ENCODE measurements at regions not wholly inside any gene's neighbourhood (a gene's known extent, or its start where the extent isn't known, plus 50 kb on each side); places are given as distances from the start of the nearest gene placed in this dataset.

DNA sequence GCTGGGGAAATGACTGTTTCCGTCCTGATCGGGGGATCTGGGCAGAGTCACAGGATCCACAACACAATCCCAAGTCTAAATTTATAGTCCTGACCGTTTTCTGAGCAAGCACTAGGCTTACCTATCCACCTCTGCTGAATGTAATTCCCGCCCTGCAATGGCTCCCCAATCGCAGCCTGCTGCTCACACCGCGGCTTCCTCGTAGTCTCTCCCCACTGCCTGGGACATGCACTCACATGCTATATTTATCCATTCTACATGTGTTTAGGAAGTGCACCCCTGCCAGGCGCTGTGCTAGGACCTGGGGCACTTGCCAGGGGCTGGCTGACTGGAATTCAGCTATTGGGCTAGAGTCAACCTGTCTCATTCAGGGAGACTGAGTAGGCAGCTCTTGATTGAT is 246.6 kb upstream of the CSF3R start:
- no peak for DNase-seq

DNA sequence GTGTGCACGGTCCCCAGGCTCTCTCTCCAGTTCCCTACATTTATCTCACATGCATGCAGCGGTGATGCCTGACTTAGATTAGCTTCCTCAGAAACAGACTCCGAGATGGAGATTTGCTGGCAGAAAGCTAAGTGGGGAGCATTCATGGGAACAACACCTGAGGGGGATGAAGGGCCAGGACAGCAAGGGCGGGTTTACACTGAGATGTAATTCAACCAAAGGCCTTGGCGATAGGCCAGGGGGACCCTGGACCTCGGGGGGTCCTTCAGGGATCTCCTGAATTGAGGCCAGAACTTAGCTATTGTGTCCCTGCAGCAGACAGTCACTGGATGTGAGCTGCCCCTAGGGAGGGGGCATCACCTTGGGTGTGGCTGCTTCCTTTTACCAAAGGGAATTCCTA is 246.1 kb upstream of the CSF3R start:
- intact Hi-C loops (cut with DNase I) = no loop called here
- ATAC-seq (no peak), DNase-seq (no peak)
- H3K9me3 ChIP-seq = no peaks in the 10 kb centered on the region
- H3K27me3 ChIP-seq (ENCODE audit: low read depth) = peaks cover 12% of the 10 kb centered on the region
- no peak overlapping the region for H3K27ac ChIP-seq
- H3K36me3 ChIP-seq = no peaks in the 10 kb centered on the region
- no peak overlapping the region for H3K4me3 ChIP-seq
- TF ChIP-seq, protein P1, sequence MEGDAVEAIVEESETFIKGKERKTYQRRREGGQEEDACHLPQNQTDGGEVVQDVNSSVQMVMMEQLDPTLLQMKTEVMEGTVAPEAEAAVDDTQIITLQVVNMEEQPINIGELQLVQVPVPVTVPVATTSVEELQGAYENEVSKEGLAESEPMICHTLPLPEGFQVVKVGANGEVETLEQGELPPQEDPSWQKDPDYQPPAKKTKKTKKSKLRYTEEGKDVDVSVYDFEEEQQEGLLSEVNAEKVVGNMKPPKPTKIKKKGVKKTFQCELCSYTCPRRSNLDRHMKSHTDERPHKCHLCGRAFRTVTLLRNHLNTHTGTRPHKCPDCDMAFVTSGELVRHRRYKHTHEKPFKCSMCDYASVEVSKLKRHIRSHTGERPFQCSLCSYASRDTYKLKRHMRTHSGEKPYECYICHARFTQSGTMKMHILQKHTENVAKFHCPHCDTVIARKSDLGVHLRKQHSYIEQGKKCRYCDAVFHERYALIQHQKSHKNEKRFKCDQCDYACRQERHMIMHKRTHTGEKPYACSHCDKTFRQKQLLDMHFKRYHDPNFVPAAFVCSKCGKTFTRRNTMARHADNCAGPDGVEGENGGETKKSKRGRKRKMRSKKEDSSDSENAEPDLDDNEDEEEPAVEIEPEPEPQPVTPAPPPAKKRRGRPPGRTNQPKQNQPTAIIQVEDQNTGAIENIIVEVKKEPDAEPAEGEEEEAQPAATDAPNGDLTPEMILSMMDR (IDR thresholded peaks at IDR 0.05) = no peak
- no peaks in the 10 kb centered on the region for H3K4me1 ChIP-seq

More for the DNA sequence above, 246.6 kb upstream of the CSF3R start:
- intact Hi-C loops (cut with DNase I) = no loop called here
- Histone ChIP-seq H3K27ac (no peak overlapping the region), H3K27me3 (ENCODE audit: low read depth) (peaks cover 12% of the 10 kb centered on the region), H3K36me3 (no peaks in the 10 kb centered on the region), H3K4me3 (no peak overlapping the region), H3K4me1 (no peaks in the 10 kb centered on the region), H3K9me3 (no peaks in the 10 kb centered on the region)
- ATAC-seq = no peak
- TF ChIP-seq, protein P1 (IDR thresholded peaks at IDR 0.05) = no peak

DNA sequence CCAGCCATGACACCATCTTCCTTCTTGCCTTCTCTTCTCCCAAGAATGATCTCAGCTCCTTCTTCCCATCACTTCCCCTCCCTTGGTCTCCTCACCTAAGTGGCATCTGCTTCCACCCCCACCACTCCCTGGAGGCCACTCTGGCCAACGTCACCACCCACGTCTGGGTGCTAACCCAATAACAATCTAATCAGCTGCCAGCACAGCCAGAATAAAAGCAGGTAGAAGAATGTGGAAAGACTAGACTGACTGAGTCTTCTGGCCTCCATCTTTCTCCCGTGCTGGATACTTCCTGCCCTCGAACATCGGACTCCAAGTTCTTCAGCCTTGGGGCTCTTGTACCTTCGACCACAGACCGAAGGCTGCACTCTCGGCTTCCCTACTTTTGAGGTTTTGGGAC is 245.3 kb upstream of the CSF3R start:
- DNase-seq (no peak), ATAC-seq (no peak)
- intact Hi-C loops (cut with DNase I) = no loop called here
- Histone ChIP-seq H3K27ac (no peak overlapping the region), H3K9me3 (no peaks in the 10 kb centered on the region), H3K27me3 (ENCODE audit: low read depth) (peaks cover 12% of the 10 kb centered on the region), H3K36me3 (no peaks in the 10 kb centered on the region), H3K4me1 (no peaks in the 10 kb centered on the region), H3K4me3 (no peak overlapping the region)
- TF ChIP-seq, protein P1 (IDR thresholded peaks at IDR 0.05) = no peak

DNA sequence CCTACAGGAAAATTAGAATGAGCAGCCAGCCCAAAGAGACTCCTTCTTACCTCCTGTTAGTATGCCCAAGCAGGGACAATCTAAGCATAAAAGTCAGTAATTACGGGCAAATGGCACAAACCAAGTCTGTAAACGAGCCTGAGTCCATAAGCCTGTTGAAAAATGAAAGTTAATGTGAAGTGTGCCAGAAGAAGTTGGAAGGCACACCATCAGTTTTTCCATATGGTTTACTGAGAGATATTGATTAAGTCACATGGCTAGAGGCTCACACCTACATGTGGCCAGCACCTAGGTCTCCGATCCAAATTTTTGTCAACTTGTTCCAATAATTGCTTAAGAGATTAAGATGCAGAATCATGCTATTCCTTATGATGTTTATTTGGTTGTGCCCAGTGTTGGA is 242.4 kb upstream of the CSF3R start:
- TF ChIP-seq, protein P1 (IDR thresholded peaks at IDR 0.05) = no peak
- H3K27me3 ChIP-seq (ENCODE audit: low read depth) = peaks cover 17% of the 10 kb centered on the region
- H3K36me3 ChIP-seq = no peaks in the 10 kb centered on the region
- ATAC-seq = no peak
- no peak overlapping the region for H3K4me3 ChIP-seq
- no peak for DNase-seq
- intact Hi-C loops (cut with DNase I) = no loop called here
- H3K9me3 ChIP-seq = no peaks in the 10 kb centered on the region
- no peaks in the 10 kb centered on the region for H3K4me1 ChIP-seq
- H3K27ac ChIP-seq = no peak overlapping the region

DNA sequence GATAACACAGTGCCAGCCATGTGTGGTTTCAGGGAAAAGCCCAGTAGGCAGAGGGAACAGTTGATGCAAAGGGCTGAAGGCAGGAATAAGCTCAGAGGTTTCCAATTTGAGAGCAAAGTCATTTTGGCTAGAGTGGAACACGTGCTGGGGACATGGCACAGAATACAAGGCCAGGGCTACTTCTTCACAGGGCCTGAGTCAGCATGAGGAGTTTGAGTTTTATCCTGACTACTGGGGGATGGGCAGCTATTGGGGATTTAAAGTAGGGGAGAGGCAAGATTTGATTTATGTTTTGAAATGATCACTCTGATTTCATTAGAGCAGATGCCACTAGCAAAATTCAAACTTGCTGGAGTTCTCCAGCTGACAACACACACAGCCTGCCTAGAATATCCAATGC is 241.1 kb upstream of the CSF3R start:
- TF ChIP-seq, protein P1 (IDR thresholded peaks at IDR 0.05) = no peak
- H3K4me1 ChIP-seq = no peaks in the 10 kb centered on the region
- DNase-seq (no peak), ATAC-seq (no peak)
- H3K36me3 ChIP-seq = no peaks in the 10 kb centered on the region
- peaks cover 26% of the 10 kb centered on the region for H3K27me3 ChIP-seq (ENCODE audit: low read depth)
- no peaks in the 10 kb centered on the region for H3K9me3 ChIP-seq
- intact Hi-C loops (cut with DNase I) = no loop called here
- H3K4me3 ChIP-seq = no peak overlapping the region
- no peak overlapping the region for H3K27ac ChIP-seq

DNA sequence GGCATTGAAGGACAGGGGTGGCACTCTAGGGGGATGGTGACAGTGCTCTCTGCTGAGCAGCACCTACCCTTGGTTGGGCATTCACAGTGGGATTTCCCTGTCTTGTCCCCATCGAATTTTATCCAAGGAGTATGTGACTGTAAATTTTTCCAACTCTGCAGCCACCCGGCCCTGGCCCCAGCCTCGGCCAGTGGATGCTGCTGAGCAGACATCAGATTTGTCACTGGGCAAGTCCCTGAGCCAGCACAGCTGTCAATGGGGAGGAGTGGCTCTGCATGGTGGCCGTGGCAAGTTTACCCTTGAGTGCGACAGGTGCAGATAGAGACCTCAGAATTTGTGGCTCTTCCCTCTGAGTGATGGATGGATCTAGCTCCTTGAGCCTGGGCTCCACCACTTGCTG is 240.2 kb upstream of the CSF3R start:
- TF ChIP-seq, protein P1 (IDR thresholded peaks at IDR 0.05) = no peak
- no peak for ATAC-seq
- no peaks in the 10 kb centered on the region for H3K9me3 ChIP-seq
- H3K4me3 ChIP-seq = no peak overlapping the region
- no peaks in the 10 kb centered on the region for H3K36me3 ChIP-seq
- no peaks in the 10 kb centered on the region for H3K4me1 ChIP-seq
- no peak for DNase-seq
- H3K27ac ChIP-seq = no peak overlapping the region
- intact Hi-C loops (cut with DNase I) = no loop called here
- H3K27me3 ChIP-seq (ENCODE audit: low read depth) = peaks cover 26% of the 10 kb centered on the region

Measured in lower lobe of right lung (tissue), 2 donors.